ENCODE measurements at regions not wholly inside any gene's neighbourhood (a gene's known extent, or its start where the extent isn't known, plus 50 kb on each side); places are given as distances from the start of the nearest gene placed in this dataset.

GRCh38 chr3:105923140-105923539 is 54.3 kb upstream of the CBLB start:
- Mint-ChIP-seq H3K27me3 (no peaks in the 10 kb centered on the region), H3K36me3 (ENCODE audit: low read depth) (peaks cover 9% of the 10 kb centered on the region), H3K9me3 (peaks cover 28% of the 10 kb centered on the region), H3K4me1 (ENCODE audit: low read depth) (peaks cover 12% of the 10 kb centered on the region), H3K27ac (no peak overlapping the region), H3K4me3 (no peak overlapping the region)

- Mint-ChIP-seq H3K4me1 (ENCODE audit: low read depth) (no peaks in the 10 kb centered on the region), H3K27me3 (no peaks in the 10 kb centered on the region), H3K27ac (no peak overlapping the region)
Measured at GRCh38 chr3:105927741-105928140, 58.9 kb upstream of the CBLB start.

GRCh38 chr3:105930733-105931132 is 61.9 kb upstream of the CBLB start:
- no peaks in the 10 kb centered on the region for H3K36me3 Mint-ChIP-seq (ENCODE audit: low read depth)
- no peaks in the 10 kb centered on the region for H3K4me1 Mint-ChIP-seq (ENCODE audit: low read depth)
- H3K4me3 Mint-ChIP-seq: no peak overlapping the region
- H3K27ac Mint-ChIP-seq: no peak overlapping the region
- no peaks in the 10 kb centered on the region for H3K27me3 Mint-ChIP-seq
- H3K9me3 Mint-ChIP-seq: no peaks in the 10 kb centered on the region

More at GRCh38 chr3:105927741-105928140, 58.9 kb upstream of the CBLB start:
- no peaks in the 10 kb centered on the region for H3K9me3 Mint-ChIP-seq
- no peak overlapping the region for H3K4me3 Mint-ChIP-seq
- no peaks in the 10 kb centered on the region for H3K36me3 Mint-ChIP-seq (ENCODE audit: low read depth)

GRCh38 chr3:105931500-105931899 is 62.7 kb upstream of the CBLB start:
- Mint-ChIP-seq H3K27me3 (no peaks in the 10 kb centered on the region), H3K4me1 (ENCODE audit: low read depth) (no peaks in the 10 kb centered on the region), H3K9me3 (peaks cover 8% of the 10 kb centered on the region), H3K4me3 (no peak overlapping the region), H3K27ac (no peak overlapping the region), H3K36me3 (ENCODE audit: low read depth) (no peaks in the 10 kb centered on the region)

GRCh38 chr3:105933871-105934270 is 65.1 kb upstream of the CBLB start:
- H3K27ac Mint-ChIP-seq: no peak overlapping the region
- no peaks in the 10 kb centered on the region for H3K4me1 Mint-ChIP-seq (ENCODE audit: low read depth)
- peaks cover 8% of the 10 kb centered on the region for H3K9me3 Mint-ChIP-seq
- H3K27me3 Mint-ChIP-seq: no peaks in the 10 kb centered on the region
- no peaks in the 10 kb centered on the region for H3K36me3 Mint-ChIP-seq (ENCODE audit: low read depth)
- H3K4me3 Mint-ChIP-seq: no peak overlapping the region

- no peak overlapping the region for H3K27ac Mint-ChIP-seq
- H3K36me3 Mint-ChIP-seq (ENCODE audit: low read depth): no peaks in the 10 kb centered on the region
- H3K4me1 Mint-ChIP-seq (ENCODE audit: low read depth): no peaks in the 10 kb centered on the region
- no peaks in the 10 kb centered on the region for H3K27me3 Mint-ChIP-seq
- no peak overlapping the region for H3K4me3 Mint-ChIP-seq
- H3K9me3 Mint-ChIP-seq: peaks cover 8% of the 10 kb centered on the region
Measured at GRCh38 chr3:105938101-105938500, 69.3 kb upstream of the CBLB start.

- Mint-ChIP-seq H3K4me1 (ENCODE audit: low read depth) (no peaks in the 10 kb centered on the region), H3K4me3 (no peak overlapping the region), H3K27ac (no peak overlapping the region), H3K36me3 (ENCODE audit: low read depth) (no peaks in the 10 kb centered on the region), H3K27me3 (no peaks in the 10 kb centered on the region), H3K9me3 (peaks cover 8% of the 10 kb centered on the region)
Measured at GRCh38 chr3:105938806-105939205, 70.0 kb upstream of the CBLB start.

GRCh38 chr3:105944276-105944675 is 75.5 kb upstream of the CBLB start:
- Mint-ChIP-seq H3K36me3 (ENCODE audit: low read depth) (no peaks in the 10 kb centered on the region), H3K27me3 (no peaks in the 10 kb centered on the region), H3K4me1 (ENCODE audit: low read depth) (no peaks in the 10 kb centered on the region), H3K4me3 (no peak overlapping the region), H3K27ac (no peak overlapping the region), H3K9me3 (no peaks in the 10 kb centered on the region)

- no peak overlapping the region for H3K4me3 Mint-ChIP-seq
Measured at GRCh38 chr3:105944721-105945120, 75.9 kb upstream of the CBLB start.

GRCh38 chr3:105948101-105948500 is 79.3 kb upstream of the CBLB start:
- H3K27ac Mint-ChIP-seq: no peak overlapping the region
- no peaks in the 10 kb centered on the region for H3K36me3 Mint-ChIP-seq (ENCODE audit: low read depth)
- no peaks in the 10 kb centered on the region for H3K4me1 Mint-ChIP-seq (ENCODE audit: low read depth)
- H3K9me3 Mint-ChIP-seq: no peaks in the 10 kb centered on the region
- H3K4me3 Mint-ChIP-seq: no peak overlapping the region
- no peaks in the 10 kb centered on the region for H3K27me3 Mint-ChIP-seq

More at GRCh38 chr3:105944721-105945120, 75.9 kb upstream of the CBLB start:
- Mint-ChIP-seq H3K4me1 (ENCODE audit: low read depth) (no peaks in the 10 kb centered on the region), H3K9me3 (no peaks in the 10 kb centered on the region), H3K36me3 (ENCODE audit: low read depth) (no peaks in the 10 kb centered on the region), H3K27ac (no peak overlapping the region), H3K27me3 (no peaks in the 10 kb centered on the region)

- no peaks in the 10 kb centered on the region for H3K9me3 Mint-ChIP-seq
Measured at GRCh38 chr3:105950881-105951600, 82.2 kb upstream of the CBLB start.

GRCh38 chr3:105953831-105954230 is 85.0 kb upstream of the CBLB start:
- Mint-ChIP-seq H3K4me1 (ENCODE audit: low read depth) (no peaks in the 10 kb centered on the region), H3K27me3 (no peaks in the 10 kb centered on the region), H3K9me3 (no peaks in the 10 kb centered on the region), H3K36me3 (ENCODE audit: low read depth) (no peaks in the 10 kb centered on the region), H3K4me3 (no peak overlapping the region), H3K27ac (no peak overlapping the region)

More at GRCh38 chr3:105950881-105951600, 82.2 kb upstream of the CBLB start:
- no peaks in the 10 kb centered on the region for H3K27me3 Mint-ChIP-seq
- H3K27ac Mint-ChIP-seq: no peak overlapping the region
- no peak overlapping the region for H3K4me3 Mint-ChIP-seq
- no peaks in the 10 kb centered on the region for H3K4me1 Mint-ChIP-seq (ENCODE audit: low read depth)
- no peaks in the 10 kb centered on the region for H3K36me3 Mint-ChIP-seq (ENCODE audit: low read depth)

GRCh38 chr3:105956306-105956705 is 87.5 kb upstream of the CBLB start:
- H3K36me3 Mint-ChIP-seq (ENCODE audit: low read depth): peaks cover 1% of the 10 kb centered on the region
- H3K4me3 Mint-ChIP-seq: no peak overlapping the region
- no peak overlapping the region for H3K27ac Mint-ChIP-seq
- H3K27me3 Mint-ChIP-seq: no peaks in the 10 kb centered on the region
- H3K9me3 Mint-ChIP-seq: peaks cover 1% of the 10 kb centered on the region
- peaks cover 3% of the 10 kb centered on the region for H3K4me1 Mint-ChIP-seq (ENCODE audit: low read depth)

GRCh38 chr3:105957722-105958121 is 88.9 kb upstream of the CBLB start:
- peaks cover 3% of the 10 kb centered on the region for H3K4me1 Mint-ChIP-seq (ENCODE audit: low read depth)
- no peak overlapping the region for H3K4me3 Mint-ChIP-seq
- H3K9me3 Mint-ChIP-seq: peaks cover 4% of the 10 kb centered on the region
- no peak overlapping the region for H3K27ac Mint-ChIP-seq
- H3K36me3 Mint-ChIP-seq (ENCODE audit: low read depth): peaks cover 4% of the 10 kb centered on the region
- H3K27me3 Mint-ChIP-seq: no peaks in the 10 kb centered on the region

- H3K27me3 Mint-ChIP-seq: no peaks in the 10 kb centered on the region
- peaks cover 4% of the 10 kb centered on the region for H3K36me3 Mint-ChIP-seq (ENCODE audit: low read depth)
Measured at GRCh38 chr3:105958237-105959000, 89.6 kb upstream of the CBLB start.

More at GRCh38 chr3:105958237-105959000, 89.6 kb upstream of the CBLB start:
- H3K9me3 Mint-ChIP-seq: peaks cover 4% of the 10 kb centered on the region
- H3K27ac Mint-ChIP-seq: no peak overlapping the region
- H3K4me3 Mint-ChIP-seq: no peak overlapping the region
- H3K4me1 Mint-ChIP-seq (ENCODE audit: low read depth): peaks cover 3% of the 10 kb centered on the region
